GM20431 (cell line): ENCODE measurements at regions not wholly inside any gene's neighbourhood (a gene's known extent, or its start where the extent isn't known, plus 50 kb on each side); places are given as distances from the start of the nearest gene placed in this dataset.

Source experiments
- in situ Hi-C: fragments of 300-500 bp; cut with MseI, MboI; formaldehyde crosslinking; loops from one replicate; pipeline ENCODE4 v1.15.0; 2020; ENCODE audit warnings: low sequenced_read_pairs; ENCODE audit not compliant: unreplicated experiment

DNA sequence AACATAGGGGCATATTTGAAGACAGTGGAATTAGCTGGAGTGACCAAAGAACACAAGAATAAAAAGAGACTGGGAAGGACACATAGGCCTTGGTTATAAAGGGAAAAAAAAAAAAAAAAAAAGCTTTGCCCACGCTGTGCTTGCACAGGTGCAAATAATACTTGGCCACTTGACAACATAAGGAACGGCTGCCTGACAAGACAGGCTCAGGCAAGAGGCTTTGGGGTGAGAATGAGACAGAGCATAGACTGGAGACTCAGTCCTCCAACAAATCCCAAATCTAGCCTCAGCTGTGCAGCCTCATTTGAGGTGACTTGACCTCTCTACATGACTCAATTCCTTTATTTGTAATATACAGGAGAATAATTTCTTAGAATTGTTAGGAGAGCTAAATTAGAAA lies 332.8 kb upstream of the DYNLRB2 start:
- in situ Hi-C loops: no loop called here

DNA sequence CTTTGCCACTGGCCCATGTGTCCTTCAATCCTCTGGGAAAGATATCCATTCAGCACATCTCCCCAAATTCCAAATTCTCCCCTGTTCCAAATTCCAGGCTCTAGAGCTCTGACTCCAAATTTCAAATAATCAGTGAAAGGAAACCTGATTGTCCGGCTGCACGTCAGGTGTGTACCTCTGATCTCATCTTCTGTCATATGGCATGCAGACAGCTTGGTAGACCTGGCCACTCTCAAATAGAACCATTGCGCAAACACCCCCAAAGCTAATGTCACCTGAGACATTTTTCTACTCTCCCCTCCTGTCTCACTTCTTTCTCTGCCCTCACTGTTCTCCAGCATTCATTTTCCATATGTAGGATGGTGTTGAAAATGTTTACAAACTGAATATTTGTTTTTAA lies 337.0 kb upstream of the DYNLRB2 start:
- in situ Hi-C loops: no loop called here

DNA sequence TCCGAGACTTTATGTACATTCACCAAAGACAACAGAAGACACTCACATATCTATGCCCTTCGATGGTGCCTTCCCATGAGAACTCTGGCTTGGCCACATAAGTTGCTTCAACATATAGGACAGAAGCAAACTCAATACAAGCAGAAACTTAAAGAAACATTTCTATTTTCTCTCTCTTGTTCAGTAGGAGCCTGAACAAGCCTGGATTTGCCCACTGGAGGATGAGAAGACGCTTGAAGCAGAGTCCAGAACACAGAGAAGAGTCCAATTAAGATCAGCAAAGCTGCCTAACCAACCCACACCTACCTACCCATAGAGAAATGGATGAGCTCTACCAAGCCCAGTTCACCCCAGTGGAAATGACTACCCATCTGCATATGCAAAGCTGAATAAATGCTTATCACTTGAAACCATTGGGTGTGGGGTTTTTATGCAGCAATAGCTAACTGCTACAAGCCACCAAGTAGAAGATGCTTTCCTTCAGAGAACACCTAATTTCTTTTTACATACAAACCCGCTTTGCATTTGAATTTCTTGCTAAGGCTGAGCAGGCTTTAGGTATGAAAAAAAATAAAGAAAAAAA lies 337.9 kb upstream of the DYNLRB2 start:
- in situ Hi-C loops: no loop called here

- in situ Hi-C loops: no loop called here
Measured at GRCh38 chr16:80200079-80200478, 340.7 kb upstream of the DYNLRB2 start.

DNA sequence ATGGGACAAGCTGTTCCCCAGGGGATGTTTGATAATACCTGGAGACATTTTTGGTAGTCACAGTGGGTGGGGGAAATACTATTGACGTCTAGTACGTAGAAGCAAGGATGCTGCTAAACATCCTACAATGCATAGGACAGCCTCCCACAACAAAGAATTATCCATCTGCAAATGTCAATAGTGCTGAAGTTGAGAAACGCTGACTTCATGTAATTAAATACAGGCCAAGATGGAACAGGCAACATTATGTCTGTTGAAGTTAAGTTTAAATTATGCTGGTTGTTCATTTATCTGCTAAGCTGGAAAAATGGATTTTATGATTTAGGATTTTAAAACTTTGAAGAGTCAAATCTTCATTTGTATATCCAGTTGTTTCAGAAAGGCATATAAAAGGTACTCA lies 341.2 kb upstream of the DYNLRB2 start:
- in situ Hi-C loops: no loop called here

DNA sequence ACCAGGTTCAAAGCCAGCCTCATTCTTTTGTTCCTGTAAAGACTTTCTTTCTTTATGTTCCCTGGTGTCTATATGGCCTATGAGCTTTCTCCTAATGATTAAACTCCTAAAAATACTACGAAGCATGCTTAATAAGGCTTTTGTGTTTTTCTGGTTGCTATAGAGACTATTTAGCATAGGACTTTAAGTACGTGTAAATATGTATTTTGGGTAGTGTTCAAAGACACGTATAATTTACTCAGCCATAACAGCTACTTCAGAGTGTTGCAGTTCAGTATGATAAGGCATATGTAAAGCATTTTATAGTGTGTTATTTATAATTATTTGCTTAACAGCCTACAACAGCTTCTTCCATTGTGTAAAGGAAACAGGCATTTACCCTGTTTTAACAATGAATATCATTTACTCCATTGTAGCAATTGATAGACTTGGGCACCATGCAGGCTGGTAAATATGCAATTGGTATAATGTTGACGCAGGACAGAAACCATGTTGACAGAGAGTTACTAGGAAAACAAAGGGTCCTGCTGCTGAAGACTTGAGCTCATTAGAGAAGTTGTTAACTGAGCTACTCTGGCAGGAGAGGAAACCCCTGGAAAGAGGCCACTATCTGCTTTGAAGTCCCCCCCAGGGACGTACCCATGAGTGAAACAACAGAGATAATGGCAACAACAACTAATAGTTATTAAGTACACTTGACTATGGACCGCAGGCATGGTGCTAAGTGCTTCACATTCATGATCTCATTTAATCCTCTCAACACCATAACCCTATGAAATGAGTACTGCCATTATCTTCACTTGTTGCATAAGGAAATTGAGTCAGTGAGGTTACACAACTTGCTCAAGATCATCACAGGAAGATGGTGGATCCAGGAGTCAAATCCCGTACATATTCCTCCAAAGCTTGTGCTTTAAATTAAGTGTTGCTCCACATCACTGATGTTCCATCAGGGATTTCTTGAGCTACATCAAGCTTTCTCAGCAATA lies 342.2 kb upstream of the DYNLRB2 start:
- in situ Hi-C loops: no loop called here

DNA sequence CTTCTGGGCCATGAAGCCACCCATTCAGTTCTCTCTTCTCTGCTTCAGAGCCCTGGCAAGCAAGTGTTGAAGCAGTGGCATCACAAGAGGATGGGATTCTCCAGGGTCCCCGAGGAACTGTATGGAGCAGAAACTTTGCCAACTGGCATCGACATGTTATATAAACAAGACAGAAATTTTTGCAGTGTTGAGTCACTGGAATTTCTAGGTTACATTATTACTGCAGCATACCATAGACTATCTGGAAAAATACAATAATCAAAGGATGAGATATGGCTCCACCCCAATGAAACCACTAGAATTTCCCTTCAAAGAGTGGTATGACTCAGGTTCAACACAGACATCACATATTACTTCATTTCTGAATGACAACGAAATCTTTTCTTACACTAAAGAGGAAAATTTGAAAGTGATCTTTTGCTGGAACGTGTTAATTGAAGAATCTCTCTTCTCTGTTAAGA lies 343.0 kb upstream of the DYNLRB2 start:
- in situ Hi-C loops: no loop called here

GRCh38 chr16:80191928-80192327 lies 348.9 kb upstream of the DYNLRB2 start:
- in situ Hi-C loops: no loop called here

- in situ Hi-C loops: no loop called here
Measured at GRCh38 chr16:80189476-80190175, 351.2 kb upstream of the DYNLRB2 start.

GRCh38 chr16:80176114-80176513 lies 364.7 kb upstream of the DYNLRB2 start:
- in situ Hi-C loops: no loop called here

- in situ Hi-C loops: no loop called here
Measured at GRCh38 chr16:80175011-80175410, 365.8 kb upstream of the DYNLRB2 start.

DNA sequence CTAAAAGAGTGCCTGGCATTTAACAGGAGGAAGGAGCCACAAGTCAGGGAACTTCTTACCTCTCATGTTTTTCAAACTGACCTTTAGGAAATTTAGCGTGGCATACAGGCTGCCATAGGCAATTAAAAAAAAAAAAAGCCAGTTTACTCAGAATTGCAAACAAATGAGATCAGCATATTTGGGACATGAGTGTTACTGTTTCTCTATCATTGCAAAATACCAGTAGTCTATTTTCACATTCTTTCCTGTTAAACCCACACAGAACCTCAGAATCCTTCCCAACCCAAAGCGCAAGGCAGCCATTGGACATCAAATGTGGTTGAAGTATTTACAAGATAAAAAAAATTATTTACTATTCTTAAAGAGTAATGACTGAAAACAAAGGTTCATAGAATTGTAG lies 366.4 kb upstream of the DYNLRB2 start:
- in situ Hi-C loops: no loop called here

- in situ Hi-C loops: no loop called here
Measured at GRCh38 chr16:80171746-80172145, 369.0 kb upstream of the DYNLRB2 start.

GRCh38 chr16:80171199-80171598 lies 369.6 kb upstream of the DYNLRB2 start:
- in situ Hi-C loops: no loop called here

DNA sequence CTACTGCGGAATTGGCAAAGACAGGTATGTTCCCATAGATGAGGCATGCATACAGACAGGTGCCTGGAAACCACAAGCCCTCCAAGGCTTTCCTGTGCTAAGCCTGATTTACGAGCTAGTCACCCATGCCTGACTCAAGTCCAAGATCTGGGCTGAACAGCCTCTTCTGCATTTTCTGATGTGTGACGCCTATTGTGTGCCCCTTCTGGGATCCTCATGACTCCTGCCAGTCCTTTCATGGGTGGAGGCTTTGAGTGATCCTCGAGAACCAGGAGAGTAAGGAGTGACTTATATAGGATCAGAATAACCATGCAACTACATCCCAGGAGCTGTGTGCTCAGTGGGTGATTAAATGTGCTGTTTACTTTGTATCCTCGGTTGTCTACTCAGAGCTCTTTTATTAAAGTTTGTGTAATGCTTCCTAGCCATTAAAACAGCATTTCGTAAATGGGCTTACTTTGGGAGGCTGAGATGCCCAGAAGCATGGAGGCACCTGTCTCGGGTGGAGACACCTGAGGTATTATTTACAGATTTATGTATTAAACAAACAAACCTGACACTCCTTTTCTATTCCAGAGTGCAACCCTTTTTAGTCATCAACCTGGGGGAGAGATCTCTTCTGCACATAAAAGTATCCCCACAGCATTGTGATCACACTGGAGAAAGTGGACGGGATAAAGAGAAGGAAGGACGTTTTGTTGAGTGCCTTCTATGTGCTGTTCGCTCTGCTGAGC lies 373.0 kb upstream of the DYNLRB2 start:
- in situ Hi-C loops: no loop called here

DNA sequence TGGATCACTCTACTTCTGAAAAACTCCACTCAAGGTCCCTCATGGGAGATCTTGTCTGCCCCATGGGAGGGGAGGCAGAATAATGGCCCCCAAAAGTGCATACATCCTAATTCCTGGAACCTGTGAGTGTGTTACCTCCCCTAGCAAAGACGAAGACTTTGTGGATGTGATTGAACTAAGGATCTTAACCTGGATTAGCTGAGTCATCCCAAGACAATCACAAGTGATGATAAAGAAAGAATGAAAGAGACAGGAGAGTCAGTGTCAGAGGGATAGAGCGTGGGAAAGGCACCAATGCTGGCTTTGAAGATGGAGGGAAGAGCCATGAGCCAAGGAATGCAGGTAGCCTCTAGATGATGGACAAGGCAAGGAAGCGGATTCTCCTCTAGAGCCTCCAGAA lies 374.7 kb upstream of the DYNLRB2 start:
- in situ Hi-C loops: no loop called here

DNA sequence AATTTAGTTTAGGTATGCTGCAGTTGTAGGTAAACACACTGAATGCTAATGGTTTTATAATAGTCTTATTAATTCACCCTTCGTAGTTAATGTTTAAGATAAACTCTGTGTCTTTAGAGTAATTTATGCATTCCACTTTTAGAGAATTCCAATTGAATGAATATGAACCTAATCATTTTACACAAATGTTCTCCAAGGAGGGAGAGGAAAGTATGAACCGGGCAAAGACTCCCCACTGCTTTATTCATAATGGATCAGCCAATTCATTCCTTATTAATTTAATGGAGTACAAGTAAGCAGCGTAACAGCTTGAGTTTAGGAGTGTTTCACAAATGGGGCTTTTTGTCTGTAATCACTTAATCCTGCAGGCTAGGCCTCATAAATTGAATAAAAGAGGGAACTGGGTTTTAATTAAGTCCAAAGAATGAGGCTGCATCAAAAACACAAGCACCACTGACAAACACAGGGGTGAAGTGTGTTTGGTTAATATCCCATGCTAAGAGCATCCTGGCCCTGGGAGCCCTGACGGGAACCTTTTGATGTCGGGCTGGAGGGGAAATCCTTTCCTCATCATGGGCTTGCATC lies 375.7 kb upstream of the DYNLRB2 start:
- in situ Hi-C loops: no loop called here

GRCh38 chr16:80163339-80163738 lies 377.5 kb upstream of the DYNLRB2 start:
- in situ Hi-C loops: no loop called here

DNA sequence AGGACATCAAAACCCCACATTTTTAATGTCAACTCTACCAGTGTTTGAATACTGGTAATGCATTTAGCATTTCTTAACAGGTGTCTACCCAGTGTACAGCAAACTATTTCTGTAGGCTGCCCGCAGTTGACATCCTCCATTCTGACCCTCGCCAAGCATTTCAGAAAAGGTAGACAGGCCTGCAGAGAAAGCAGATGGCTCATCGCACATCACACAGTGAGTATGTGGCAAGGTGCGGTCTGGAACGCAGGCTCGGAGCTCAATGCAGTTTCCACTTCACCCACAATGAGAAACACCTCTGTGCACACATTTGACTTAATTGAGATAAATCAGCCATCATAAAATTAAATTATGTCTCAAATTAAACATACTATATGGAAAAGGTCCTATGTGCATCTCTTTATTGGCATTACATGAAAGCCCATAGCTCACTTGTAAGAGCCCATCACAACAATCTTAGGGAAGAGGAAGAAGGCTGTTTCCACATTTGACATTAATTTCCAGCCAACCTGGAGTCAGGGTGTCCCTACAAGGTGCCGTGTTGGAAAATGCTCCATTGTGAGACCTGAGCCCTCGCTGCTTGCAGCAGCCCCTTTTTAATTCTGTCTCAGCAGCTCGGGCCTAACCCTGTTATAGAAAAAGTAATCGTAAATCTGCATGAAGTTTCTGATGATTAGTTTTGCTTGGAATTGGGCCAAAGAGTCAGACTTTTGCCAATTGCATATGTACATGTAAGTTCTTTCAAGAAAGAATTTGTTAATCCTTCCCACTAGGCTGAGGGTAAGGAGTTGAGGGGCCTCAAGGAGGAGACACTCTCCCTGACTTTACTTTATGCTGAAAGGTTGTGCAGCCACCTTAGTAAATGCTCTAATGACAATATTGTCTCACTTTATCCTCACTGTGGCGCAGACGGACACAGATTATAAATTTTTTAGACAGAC lies 378.7 kb upstream of the DYNLRB2 start:
- in situ Hi-C loops: no loop called here
